ENCODE measurements at regions not wholly inside any gene's neighbourhood (a gene's known extent, or its start where the extent isn't known, plus 50 kb on each side); places are given as distances from the start of the nearest gene placed in this dataset.

DNA sequence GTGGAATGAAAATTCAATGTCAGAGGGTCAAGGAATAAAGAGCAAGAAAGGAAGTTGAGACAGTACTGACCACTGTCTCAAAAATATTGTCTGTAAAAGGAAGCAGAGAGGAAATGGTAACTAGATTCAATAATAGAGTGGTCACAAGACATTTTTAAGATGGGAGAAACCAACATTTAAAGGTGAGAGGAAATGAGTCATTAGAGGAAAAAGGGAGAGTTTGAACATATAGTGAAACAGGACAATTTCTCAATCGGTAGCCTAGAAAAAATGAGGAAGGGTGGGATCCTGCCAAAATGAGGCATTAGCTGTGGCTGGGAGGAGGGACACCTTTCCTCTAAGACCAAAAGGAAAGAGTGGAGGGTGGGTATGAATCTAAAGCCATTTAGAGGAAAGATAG, 288.5 kb downstream of the SP3 start:
- H4K8ac ChIP-seq (replicated peaks; ENCODE audit: insufficient read length, low read depth, low read length): no peak overlapping the region
- peaks cover 0 to 4% of the 10 kb centered on the region in 2 experiments; a peak in 2 of 5 replicates for H3K9me3 Mint-ChIP-seq

More for the DNA sequence above, 288.5 kb downstream of the SP3 start:
- H3T11ph ChIP-seq (ENCODE audit: low read length): no peak overlapping the region
- H2AK5ac ChIP-seq (ENCODE audit: insufficient read length, low read length): no peak overlapping the region
- no peak overlapping the region for H3K23ac ChIP-seq (ENCODE audit: insufficient read length, low read depth, low read length)
- H3K56ac ChIP-seq (ENCODE audit: insufficient read length, low read depth, low read length): no peak overlapping the region
- Mint-ChIP-seq H3K4me3 (no peak overlapping the region), H3K27me3 (ENCODE audit: low read depth) (no peaks in the 10 kb centered on the region), H3K36me3 (ENCODE audit: insufficient read depth in 1 of 3, low read depth in 3 of 3) (peaks cover 0 to 5% (median 3%) of the 10 kb centered on the region in 3 experiments; a peak in 2 of 7 replicates), H3K27ac (no peak overlapping the region), H3K4me1 (no peaks in the 10 kb centered on the region)
- H3K4me1 ChIP-seq (ENCODE audit: insufficient read depth, low read length): no peaks in the 10 kb centered on the region
- no peak overlapping the region for H3K27ac ChIP-seq (ENCODE audit: insufficient read length, low read depth, low read length)
- no peak overlapping the region for H2BK5ac ChIP-seq (ENCODE audit: insufficient read length, low read length)
- no peak for TF ChIP-seq CTCF (conservative IDR thresholded peaks at IDR 0.05)
- no peaks in the 10 kb centered on the region for H3K79me2 ChIP-seq (ENCODE audit: insufficient read depth, low read length)
- H4K91ac ChIP-seq (ENCODE audit: insufficient read length, low read depth, low read length): no peak overlapping the region
- no peak overlapping the region for H2BK15ac ChIP-seq (ENCODE audit: low read depth, low read length)
- H3K23me2 ChIP-seq (ENCODE audit: insufficient read length, low read depth, low read length, poor library complexity, severe bottlenecking): no peaks in the 10 kb centered on the region
- H3K4me2 ChIP-seq (ENCODE audit: insufficient read depth, insufficient read length, low read length): no peak overlapping the region
- WGBS (ENCODE audit: extremely low coverage, insufficient read length, low lambda C conversion rate): no CpG with 5 or more reads among the region's 1 CpG
- no peaks in the 10 kb centered on the region for H3K27me3 ChIP-seq (ENCODE audit: insufficient read depth, low read length)
- no peak overlapping the region for H3K9ac ChIP-seq (ENCODE audit: extremely low read depth, insufficient read length, low read length)
- no peak overlapping the region for H3K4ac ChIP-seq (ENCODE audit: low read depth, low read length)
- no peaks in the 10 kb centered on the region for H4K20me1 ChIP-seq (ENCODE audit: control insufficient read depth, insufficient read depth, insufficient read length)
- H2AFZ ChIP-seq (ENCODE audit: low read length): no peak overlapping the region
- H2BK20ac ChIP-seq (ENCODE audit: low read depth, low read length, poor library complexity, severe bottlenecking): no peak overlapping the region
- no peak overlapping the region for H4K5ac ChIP-seq (ENCODE audit: insufficient read length, low read depth, low read length)
- H3K14ac ChIP-seq (ENCODE audit: insufficient read depth, low read length): no peak overlapping the region
- H3K18ac ChIP-seq (ENCODE audit: insufficient read length, low read depth, low read length): peak overlapping the region; percentile 46
- H3K79me1 ChIP-seq (ENCODE audit: insufficient read depth, low read depth, low read length, poor library complexity, severe bottlenecking): no peaks in the 10 kb centered on the region
- no peaks in the 10 kb centered on the region for H3K9me3 ChIP-seq (ENCODE audit: control insufficient read depth, low read depth, low read length)
- H2BK12ac ChIP-seq (ENCODE audit: insufficient read length, low read depth, low read length): no peak overlapping the region
- DNase-seq: no peak
- H2BK120ac ChIP-seq (ENCODE audit: low read depth, low read length, poor library complexity, severe bottlenecking): no peak overlapping the region
